DND-41 (cell line): ENCODE measurements at regions not wholly inside any gene's neighbourhood (a gene's known extent, or its start where the extent isn't known, plus 50 kb on each side); places are given as distances from the start of the nearest gene placed in this dataset.

ENCODE experiments used
- EZH2 ChIP-seq: IDR thresholded peaks from 3 replicates; pipeline ENCODE4 v1.6.1; 2012; ENCODE audit warnings: borderline replicate concordance, low read depth, mild to moderate bottlenecking, moderate library complexity, low read length, inconsistent platforms; ENCODE audit not compliant: severe bottlenecking
- TF ChIP-seq, protein P1 (sequence below): IDR thresholded peaks from 2 replicates; pipeline ENCODE4 v1.5.1; 2012; ENCODE audit warnings: borderline replicate concordance, low read length, moderate library complexity, mild to moderate bottlenecking; ENCODE audit not compliant: poor library complexity, severe bottlenecking; ENCODE audit errors: extremely low read depth

DNA sequence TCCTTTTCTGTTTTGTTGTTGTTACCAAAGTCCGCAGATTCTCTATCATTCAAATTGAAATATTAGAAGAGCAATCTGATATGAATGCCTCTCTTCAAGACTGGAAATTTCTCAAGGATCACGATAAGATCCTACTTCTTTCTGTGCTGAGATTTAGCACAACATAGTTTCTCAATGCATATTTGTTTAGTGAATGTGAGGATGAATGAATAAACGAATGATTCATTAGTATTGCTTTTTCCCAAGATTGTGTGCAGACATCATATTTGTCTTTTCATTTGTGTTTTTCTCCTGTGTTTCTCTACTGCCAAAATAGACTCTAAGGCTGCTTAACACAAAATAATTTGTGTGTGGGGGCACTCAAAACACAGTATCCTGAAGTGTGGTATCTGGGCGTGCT, 862.7 kb upstream of the MAP3K7 start:
- no peak for TF ChIP-seq EZH2
- TF ChIP-seq, protein P1, sequence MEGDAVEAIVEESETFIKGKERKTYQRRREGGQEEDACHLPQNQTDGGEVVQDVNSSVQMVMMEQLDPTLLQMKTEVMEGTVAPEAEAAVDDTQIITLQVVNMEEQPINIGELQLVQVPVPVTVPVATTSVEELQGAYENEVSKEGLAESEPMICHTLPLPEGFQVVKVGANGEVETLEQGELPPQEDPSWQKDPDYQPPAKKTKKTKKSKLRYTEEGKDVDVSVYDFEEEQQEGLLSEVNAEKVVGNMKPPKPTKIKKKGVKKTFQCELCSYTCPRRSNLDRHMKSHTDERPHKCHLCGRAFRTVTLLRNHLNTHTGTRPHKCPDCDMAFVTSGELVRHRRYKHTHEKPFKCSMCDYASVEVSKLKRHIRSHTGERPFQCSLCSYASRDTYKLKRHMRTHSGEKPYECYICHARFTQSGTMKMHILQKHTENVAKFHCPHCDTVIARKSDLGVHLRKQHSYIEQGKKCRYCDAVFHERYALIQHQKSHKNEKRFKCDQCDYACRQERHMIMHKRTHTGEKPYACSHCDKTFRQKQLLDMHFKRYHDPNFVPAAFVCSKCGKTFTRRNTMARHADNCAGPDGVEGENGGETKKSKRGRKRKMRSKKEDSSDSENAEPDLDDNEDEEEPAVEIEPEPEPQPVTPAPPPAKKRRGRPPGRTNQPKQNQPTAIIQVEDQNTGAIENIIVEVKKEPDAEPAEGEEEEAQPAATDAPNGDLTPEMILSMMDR = no peak
